ENCODE measurements at regions not wholly inside any gene's neighbourhood (a gene's known extent, or its start where the extent isn't known, plus 50 kb on each side); places are given as distances from the start of the nearest gene placed in this dataset.

DNA sequence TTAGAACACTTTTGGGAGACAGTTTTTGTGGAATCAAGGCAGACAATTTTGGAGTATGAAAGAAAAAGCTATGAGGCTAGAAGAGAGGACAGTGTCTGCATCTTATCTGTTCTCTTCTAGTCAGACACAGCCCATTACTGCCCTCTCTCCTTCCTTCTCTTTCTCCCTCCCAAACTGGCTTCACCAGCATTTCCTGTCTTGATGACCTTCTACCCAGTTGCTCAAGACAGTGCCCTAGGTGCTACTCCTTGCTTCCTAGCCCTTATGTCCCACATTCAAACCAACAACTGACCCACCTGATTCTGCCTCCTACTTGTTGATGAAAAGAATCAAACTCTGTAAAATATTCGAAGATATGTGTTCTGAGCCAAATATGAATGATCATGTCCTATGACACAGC, 116.4 kb upstream of the RIPOR2 start:
- H3K9me3 ChIP-seq (ENCODE audit: control extremely low read depth in 1 of 3, control insufficient read depth in 2 of 3, insufficient read depth in 1 of 3, low read length in 2 of 3): peaks cover 0 to 3% (median 0%) of the 10 kb centered on the region in 3 donors
- no peak for ATAC-seq (ENCODE audit: low read depth)
- H3K27ac Mint-ChIP-seq: peak overlapping the region; percentile 93
- H2AFZ ChIP-seq (ENCODE audit: insufficient read depth, low read depth, low read length, poor library complexity, severe bottlenecking): peak overlapping the region; percentile 20
- POLR2A ChIA-PET: no interaction called here
- H3K4me3 ChIP-seq (ENCODE audit: control extremely low read depth in 1 of 5, extremely low read depth in 1 of 5, insufficient read depth in 1 of 5, low read depth in 2 of 5, low read length in 4 of 5): no peak overlapping the region
- H3K27me3 ChIP-seq (replicated peaks in 1 of 4; ENCODE audit: control extremely low read depth in 1 of 4, control insufficient read depth in 3 of 4, insufficient read depth in 4 of 4, low read length in 3 of 4): no peaks in the 10 kb centered on the region
- WGBS (ENCODE audit: insufficient coverage): 83% methylated on average over 1 of the region's 1 CpG
- H3K36me3 ChIP-seq (replicated peaks in 1 of 2; ENCODE audit: control extremely low read depth in 1 of 2, control insufficient read depth in 1 of 2, extremely low read depth in 1 of 2, insufficient read depth in 2 of 2, low read length in 1 of 2): no peaks in the 10 kb centered on the region
- no peaks in the 10 kb centered on the region for H3K9me3 Mint-ChIP-seq (ENCODE audit: insufficient read depth)
- peaks cover 84% of the 10 kb centered on the region for H3K4me1 Mint-ChIP-seq
- H3K27me3 Mint-ChIP-seq: no peaks in the 10 kb centered on the region
- no peak overlapping the region for H3K9ac ChIP-seq (ENCODE audit: low read length)
- H3K79me2 ChIP-seq (ENCODE audit: control insufficient read depth, insufficient read depth, low read length): no peaks in the 10 kb centered on the region
- CTCF ChIA-PET: interaction anchor here (3.1 to 6.7 kb wide), 5 partner anchors 9 to 25 kb away, joined by 13 to 88 read pairs (median 34); no protein-coding TSS in a partner anchor
- peaks cover 81 to 83% of the 10 kb centered on the region in 2 donors for H3K4me1 ChIP-seq (ENCODE audit: control insufficient read depth in 2 of 2, insufficient read depth in 2 of 2, low read length in 2 of 2)
- TF ChIP-seq CTCF (IDR thresholded peaks at IDR 0.05): no peak
- TF ChIP-seq EZH2 (IDR thresholded peaks at IDR 0.05; ENCODE audit: borderline replicate concordance, insufficient read depth, low read depth, low read length, poor library complexity, severe bottlenecking): no peak
- intact Hi-C loops (cut with micrococcal nuclease): loop anchor here (5.0 kb wide), 1 partner anchor 35 kb away; no protein-coding TSS in a partner anchor
- DNase-seq: no peak
- no peaks in the 10 kb centered on the region for H4K20me1 ChIP-seq (ENCODE audit: control insufficient read depth, insufficient read depth, low read length, poor library complexity, severe bottlenecking)
- H3K27ac ChIP-seq (ENCODE audit: low read length in 2 of 2): peak overlapping the region; percentile 39 to 76
- peak overlapping the region; percentile 54 for H3K4me3 Mint-ChIP-seq
- H3K4me2 ChIP-seq (replicated peaks; ENCODE audit: low read depth, low read length, poor library complexity, severe bottlenecking): peak overlapping the region; percentile 65

DNA sequence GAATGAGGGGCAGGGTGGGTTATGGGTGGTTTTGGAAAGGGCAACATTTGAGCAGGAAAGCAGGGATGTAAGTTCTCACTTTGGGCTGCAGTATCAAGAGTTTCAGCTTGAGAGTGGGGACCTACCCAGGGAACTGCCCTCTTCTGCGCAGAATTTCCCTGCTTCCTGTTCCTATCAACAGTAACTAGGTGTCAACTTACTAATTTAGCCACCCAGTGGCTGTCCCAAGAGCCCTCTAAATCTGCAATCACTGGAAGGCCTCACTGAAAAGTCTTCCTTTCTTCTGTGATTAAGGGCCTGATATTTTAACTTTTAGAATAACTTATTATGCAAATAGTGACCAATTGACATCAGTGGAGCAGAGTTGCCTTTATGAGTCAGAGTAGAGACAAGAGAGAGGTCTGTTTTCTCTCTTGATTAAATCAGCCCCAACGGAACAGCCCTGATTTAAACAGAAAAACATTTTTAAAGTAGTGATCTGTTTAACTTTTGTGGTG, 118.2 kb upstream of the RIPOR2 start:
- H3K9me3 Mint-ChIP-seq (ENCODE audit: insufficient read depth): no peaks in the 10 kb centered on the region
- H2AFZ ChIP-seq (ENCODE audit: insufficient read depth, low read depth, low read length, poor library complexity, severe bottlenecking): peak overlapping the region; percentile 26
- TF ChIP-seq CTCF (IDR thresholded peaks at IDR 0.05): peak; percentile 34
- TF ChIP-seq EZH2 (IDR thresholded peaks at IDR 0.05; ENCODE audit: borderline replicate concordance, insufficient read depth, low read depth, low read length, poor library complexity, severe bottlenecking): no peak
- CTCF ChIA-PET: interaction anchor here (0.8 to 6.7 kb wide), 11 partner anchors 9 to 144 kb away, joined by 3 to 88 read pairs (median 9); partner anchors contain the start of gene RIPOR2
- POLR2A ChIA-PET: interaction anchor here (0.9 to 1.0 kb wide), 4 partner anchors 11 to 198 kb away, joined by 3 to 4 read pairs (median 4); no protein-coding TSS in a partner anchor
- H3K4me1 ChIP-seq (ENCODE audit: control insufficient read depth in 2 of 2, insufficient read depth in 2 of 2, low read length in 2 of 2): peaks cover 92 to 94% of the 10 kb centered on the region in 2 donors
- peak overlapping the region; percentile 93 for H3K27ac Mint-ChIP-seq
- peak overlapping the region; percentile 66 for H3K4me3 Mint-ChIP-seq
- H3K4me3 ChIP-seq (ENCODE audit: control extremely low read depth in 1 of 5, extremely low read depth in 1 of 5, insufficient read depth in 1 of 5, low read depth in 2 of 5, low read length in 4 of 5): peak overlapping the region in 1 of 5 experiments; percentile 3
- peaks cover 85% of the 10 kb centered on the region for H3K4me1 Mint-ChIP-seq
- H3K9me3 ChIP-seq (ENCODE audit: control extremely low read depth in 1 of 3, control insufficient read depth in 2 of 3, insufficient read depth in 1 of 3, low read length in 2 of 3): peaks cover 0 to 3% (median 0%) of the 10 kb centered on the region in 3 donors
- no peaks in the 10 kb centered on the region for H3K27me3 Mint-ChIP-seq
- H3K27ac ChIP-seq (ENCODE audit: low read length in 2 of 2): peak overlapping the region; percentile 71 to 76
- H3K27me3 ChIP-seq (replicated peaks in 1 of 4; ENCODE audit: control extremely low read depth in 1 of 4, control insufficient read depth in 3 of 4, insufficient read depth in 4 of 4, low read length in 3 of 4): no peaks in the 10 kb centered on the region
- no peaks in the 10 kb centered on the region for H4K20me1 ChIP-seq (ENCODE audit: control insufficient read depth, insufficient read depth, low read length, poor library complexity, severe bottlenecking)
- no peaks in the 10 kb centered on the region for H3K79me2 ChIP-seq (ENCODE audit: control insufficient read depth, insufficient read depth, low read length)
- 0% methylated on average over 1 of the region's 2 CpGs for WGBS (ENCODE audit: insufficient coverage)
- H3K36me3 ChIP-seq (replicated peaks in 1 of 2; ENCODE audit: control extremely low read depth in 1 of 2, control insufficient read depth in 1 of 2, extremely low read depth in 1 of 2, insufficient read depth in 2 of 2, low read length in 1 of 2): no peaks in the 10 kb centered on the region
- peak overlapping the region; percentile 53 for H3K4me2 ChIP-seq (replicated peaks; ENCODE audit: low read depth, low read length, poor library complexity, severe bottlenecking)
- H3K9ac ChIP-seq (ENCODE audit: low read length): no peak overlapping the region
- intact Hi-C loops (cut with micrococcal nuclease): loop anchor here (1.0 to 5.0 kb wide), 3 partner anchors 13 to 37 kb away; no protein-coding TSS in a partner anchor
- peak; percentile 63 for ATAC-seq (ENCODE audit: low read depth)
- peak; percentile 79 for DNase-seq
